WERI-Rb-1 (cell line): ENCODE measurements at regions not wholly inside any gene's neighbourhood (a gene's known extent, or its start where the extent isn't known, plus 50 kb on each side); places are given as distances from the start of the nearest gene placed in this dataset.
A peak's percentile ranks its signal among the peaks of the same experiment; 100 is the strongest.
"Not testable (repeated sequence)": the region's sequence is repeated elsewhere in the genome, so short reads cannot be mapped to it uniquely, and the experiment has no call there.

Experiments used
- DNase-seq: peaks from one replicate; pipeline ENCODE4 v3.0.0-alpha.2; 2020
- H3K27ac ChIP-seq: fragments of 250-450 bp; sonication (Bioruptor Pico); 2 replicates; pipeline ENCODE4 v1.5.1; 2020; ENCODE audit warnings: mild to moderate bottlenecking, moderate library complexity
- H3K27me3 ChIP-seq: fragments of 250-450 bp; sonication (Bioruptor Pico); 2 replicates; pipeline ENCODE4 v1.5.1; 2021; ENCODE audit warnings: mild to moderate bottlenecking, low read depth, moderate library complexity; ENCODE audit not compliant: insufficient read depth, severe bottlenecking
- H3K36me3 ChIP-seq: fragments of 250-450 bp; sonication (Bioruptor Pico); 2 replicates; pipeline ENCODE4 v1.5.1; 2020; ENCODE audit warnings: mild to moderate bottlenecking, moderate library complexity
- H3K4me3 ChIP-seq: 2 replicates; pipeline ENCODE4 v1.5.1; 2011; ENCODE audit warnings: low read depth, mild to moderate bottlenecking, control low read depth, low read length
- H3K9me3 ChIP-seq: fragments of 250-450 bp; sonication (Bioruptor Pico); 2 replicates; pipeline ENCODE4 v1.5.1; 2021; ENCODE audit warnings: mild to moderate bottlenecking, moderate library complexity; ENCODE audit not compliant: severe bottlenecking
- CTCF ChIP-seq: IDR thresholded peaks from 2 replicates; pipeline ENCODE4 v1.5.1; 2011; ENCODE audit warnings: low read depth, mild to moderate bottlenecking, control low read depth, inconsistent platforms, low read length

GRCh38 chr15:26069231-26069641 lies 206.1 kb upstream of the ATP10A start:
- Histone ChIP-seq H3K36me3 (no peaks in the 10 kb centered on the region), H3K27me3 (peaks cover 19% of the 10 kb centered on the region), H3K4me3 (no peak overlapping the region), H3K9me3 (no peaks in the 10 kb centered on the region), H3K27ac (no peak overlapping the region)
- TF ChIP-seq CTCF = no peak
- DNase-seq = peak; percentile 33

DNA sequence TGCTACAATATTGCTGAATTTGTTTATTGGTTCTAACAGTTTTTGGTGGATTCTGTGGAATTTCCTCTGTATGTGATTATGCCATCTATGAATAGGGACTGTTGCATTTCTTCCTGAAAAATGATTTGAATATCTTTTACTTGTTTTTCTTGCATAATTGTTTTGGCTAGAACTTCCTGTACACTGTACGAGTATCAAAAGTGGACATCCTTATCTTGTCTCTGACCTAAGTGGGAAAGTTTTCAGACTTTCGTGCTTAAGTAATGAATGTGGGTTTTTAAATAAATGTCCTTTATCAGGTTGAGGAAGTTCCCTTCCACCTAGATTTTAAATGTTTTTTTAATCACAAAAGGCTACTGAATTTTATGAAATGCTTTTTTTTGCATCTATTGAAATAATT lies 203.8 kb upstream of the ATP10A start:
- no peak overlapping the region for H3K4me3 ChIP-seq
- no peaks in the 10 kb centered on the region for H3K9me3 ChIP-seq
- no peaks in the 10 kb centered on the region for H3K36me3 ChIP-seq
- TF ChIP-seq CTCF = no peak
- DNase-seq = no peak
- H3K27me3 ChIP-seq = peaks cover 17% of the 10 kb centered on the region
- no peak overlapping the region for H3K27ac ChIP-seq

DNA sequence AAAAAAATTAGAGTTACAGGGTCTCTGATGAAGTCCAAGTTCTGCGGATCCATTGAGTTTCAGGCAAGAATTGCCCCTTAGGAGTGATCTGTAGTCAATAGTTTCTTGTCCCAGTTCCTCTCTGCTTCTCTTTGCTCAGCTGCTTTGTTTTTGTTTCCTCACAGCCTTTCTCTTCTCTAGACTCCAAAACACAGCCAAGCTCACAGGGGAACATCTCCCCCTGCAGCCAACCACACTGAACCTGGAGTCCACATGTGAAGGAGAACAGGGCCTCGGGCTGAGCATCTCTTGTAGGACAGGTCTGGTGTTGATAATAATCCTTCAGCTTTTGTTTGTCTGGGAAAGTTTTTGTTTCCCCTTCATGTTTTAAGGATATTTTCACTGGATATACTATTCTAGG lies 202.6 kb upstream of the ATP10A start:
- Histone ChIP-seq H3K9me3 (no peaks in the 10 kb centered on the region), H3K4me3 (no peak overlapping the region), H3K36me3 (no peaks in the 10 kb centered on the region), H3K27me3 (peaks cover 8% of the 10 kb centered on the region), H3K27ac (no peak overlapping the region)
- no peak for TF ChIP-seq CTCF
- DNase-seq = no peak

DNA sequence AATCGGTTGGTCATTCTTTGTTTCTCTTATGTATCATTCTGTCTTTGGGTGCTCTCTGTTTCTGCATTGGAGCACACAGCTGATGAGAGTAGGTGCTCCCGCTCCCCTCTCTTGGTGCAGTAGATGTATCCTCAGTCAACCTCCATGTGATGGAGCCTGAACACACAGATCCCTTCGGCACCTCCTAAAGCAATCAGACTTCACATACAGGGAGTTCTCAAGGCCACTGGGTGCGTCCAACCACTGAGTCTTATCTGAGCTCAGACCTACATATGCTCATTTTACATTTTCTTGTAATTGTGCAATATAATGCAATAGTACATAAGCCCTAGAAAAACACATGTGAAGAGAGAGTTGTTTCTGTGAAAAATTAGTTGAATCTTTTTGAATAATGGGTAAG lies 198.1 kb upstream of the ATP10A start:
- Histone ChIP-seq H3K27me3 (peaks cover under 1% of the 10 kb centered on the region), H3K27ac (no peak overlapping the region), H3K9me3 (peaks cover 2% of the 10 kb centered on the region), H3K4me3 (no peak overlapping the region), H3K36me3 (no peaks in the 10 kb centered on the region)
- DNase-seq = no peak
- no peak for TF ChIP-seq CTCF

DNA sequence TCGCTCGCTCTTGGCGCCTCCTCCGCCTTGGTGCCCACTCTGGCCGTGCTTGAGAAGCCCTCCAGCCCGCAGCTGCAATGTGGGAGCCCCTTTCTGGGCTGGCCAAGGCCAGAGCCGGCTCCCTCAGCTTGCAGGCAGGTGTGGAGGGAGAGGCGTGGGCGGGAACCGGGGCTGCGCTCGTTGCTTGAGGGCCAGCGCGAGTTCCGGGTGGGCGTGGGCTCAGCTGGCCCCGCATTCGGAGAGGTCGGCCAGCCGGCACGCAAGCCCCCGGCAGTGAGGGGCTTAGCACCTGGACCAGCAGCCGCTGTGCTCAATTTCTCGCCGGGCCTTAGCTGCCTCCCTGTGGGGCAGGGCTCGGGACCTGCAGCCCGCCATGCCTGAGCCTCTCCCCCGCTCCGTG lies 193.6 kb upstream of the ATP10A start:
- DNase-seq, H3K36me3 ChIP-seq, H3K27ac ChIP-seq, H3K27me3 ChIP-seq, H3K9me3 ChIP-seq, H3K4me3 ChIP-seq: not testable (repeated sequence)

- Histone ChIP-seq H3K27ac (no peak overlapping the region), H3K27me3 (peaks cover 3% of the 10 kb centered on the region), H3K9me3 (no peaks in the 10 kb centered on the region), H3K36me3 (no peaks in the 10 kb centered on the region), H3K4me3 (peak overlapping the region; percentile 2; the same call in 1 of the 2 replicates)
- no peak for TF ChIP-seq CTCF
- peak; percentile 51 for DNase-seq
Measured at GRCh38 chr15:26051761-26052675, 188.9 kb upstream of the ATP10A start.
